Progenitor cell of endocrine pancreas (in vitro differentiated cells): ENCODE measurements at regions not wholly inside any gene's neighbourhood (a gene's known extent, or its start where the extent isn't known, plus 50 kb on each side); places are given as distances from the start of the nearest gene placed in this dataset.

Experiments
- DNase-seq: peaks from one replicate; pipeline ENCODE4 v3.0.0; 2021; ENCODE audit warnings: low spot score; ENCODE audit not compliant: unreplicated experiment
- H3K27ac Mint-ChIP-seq: 2 replicates; pipeline ENCODE4 v1.8.0; 2021; ENCODE audit warnings: mild to moderate bottlenecking, moderate library complexity, mixed read lengths
- H3K27me3 Mint-ChIP-seq: 2 replicates; pipeline ENCODE4 v1.8.0; 2021; ENCODE audit warnings: mixed read lengths
- H3K36me3 Mint-ChIP-seq: 2 replicates; pipeline ENCODE4 v1.8.0; 2022; ENCODE audit warnings: mixed read lengths; ENCODE audit not compliant: insufficient read depth
- H3K4me1 Mint-ChIP-seq: 2 replicates; pipeline ENCODE4 v1.8.0; 2021; ENCODE audit warnings: low read depth, mixed read lengths
- H3K4me3 Mint-ChIP-seq: 2 replicates; pipeline ENCODE4 v1.8.0; 2021; ENCODE audit warnings: low read depth, mild to moderate bottlenecking, moderate library complexity, mixed read lengths
- H3K9me3 Mint-ChIP-seq: 2 replicates; pipeline ENCODE4 v1.8.0; 2021; ENCODE audit warnings: low read depth, mixed read lengths
- TF ChIP-seq, protein P1 (sequence below): fragments of 200-600 bp; sonication (generic); IDR thresholded peaks from one replicate; pipeline ENCODE4 v1.5.0; 2021; ENCODE audit warnings: antibody characterized with exemption, mild to moderate bottlenecking; ENCODE audit not compliant: unreplicated experiment

GRCh38 chr12:91884230-91884629 lies 261.4 kb downstream of the BTG1 start:
- TF ChIP-seq, protein P1, sequence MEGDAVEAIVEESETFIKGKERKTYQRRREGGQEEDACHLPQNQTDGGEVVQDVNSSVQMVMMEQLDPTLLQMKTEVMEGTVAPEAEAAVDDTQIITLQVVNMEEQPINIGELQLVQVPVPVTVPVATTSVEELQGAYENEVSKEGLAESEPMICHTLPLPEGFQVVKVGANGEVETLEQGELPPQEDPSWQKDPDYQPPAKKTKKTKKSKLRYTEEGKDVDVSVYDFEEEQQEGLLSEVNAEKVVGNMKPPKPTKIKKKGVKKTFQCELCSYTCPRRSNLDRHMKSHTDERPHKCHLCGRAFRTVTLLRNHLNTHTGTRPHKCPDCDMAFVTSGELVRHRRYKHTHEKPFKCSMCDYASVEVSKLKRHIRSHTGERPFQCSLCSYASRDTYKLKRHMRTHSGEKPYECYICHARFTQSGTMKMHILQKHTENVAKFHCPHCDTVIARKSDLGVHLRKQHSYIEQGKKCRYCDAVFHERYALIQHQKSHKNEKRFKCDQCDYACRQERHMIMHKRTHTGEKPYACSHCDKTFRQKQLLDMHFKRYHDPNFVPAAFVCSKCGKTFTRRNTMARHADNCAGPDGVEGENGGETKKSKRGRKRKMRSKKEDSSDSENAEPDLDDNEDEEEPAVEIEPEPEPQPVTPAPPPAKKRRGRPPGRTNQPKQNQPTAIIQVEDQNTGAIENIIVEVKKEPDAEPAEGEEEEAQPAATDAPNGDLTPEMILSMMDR, result no peak
- H3K9me3 Mint-ChIP-seq, result no peaks in the 10 kb centered on the region
- DNase-seq, result no peak
- H3K27ac Mint-ChIP-seq, result no peak overlapping the region
- no peaks in the 10 kb centered on the region for H3K27me3 Mint-ChIP-seq
- no peak overlapping the region for H3K4me3 Mint-ChIP-seq
- no peaks in the 10 kb centered on the region for H3K36me3 Mint-ChIP-seq
- peaks cover 32% of the 10 kb centered on the region for H3K4me1 Mint-ChIP-seq

- TF ChIP-seq, protein P1, result no peak
- DNase-seq, result no peak
- Mint-ChIP-seq H3K27ac (no peak overlapping the region), H3K9me3 (no peaks in the 10 kb centered on the region), H3K36me3 (no peaks in the 10 kb centered on the region), H3K4me1 (peaks cover 31% of the 10 kb centered on the region), H3K27me3 (no peaks in the 10 kb centered on the region), H3K4me3 (no peak overlapping the region)
Observed at GRCh38 chr12:91883811-91884210, 261.8 kb downstream of the BTG1 start.

- no peak overlapping the region for H3K27ac Mint-ChIP-seq
- H3K4me3 Mint-ChIP-seq, result no peak overlapping the region
- H3K27me3 Mint-ChIP-seq, result no peaks in the 10 kb centered on the region
- H3K4me1 Mint-ChIP-seq, result peaks cover 30% of the 10 kb centered on the region
- no peaks in the 10 kb centered on the region for H3K36me3 Mint-ChIP-seq
- TF ChIP-seq, protein P1, result no peak
- DNase-seq, result no peak
- no peaks in the 10 kb centered on the region for H3K9me3 Mint-ChIP-seq
Observed at GRCh38 chr12:91882910-91883309, 262.7 kb downstream of the BTG1 start.

GRCh38 chr12:91880528-91880927 lies 265.1 kb downstream of the BTG1 start:
- Mint-ChIP-seq H3K4me3 (no peak overlapping the region), H3K36me3 (no peaks in the 10 kb centered on the region), H3K27me3 (no peaks in the 10 kb centered on the region), H3K9me3 (no peaks in the 10 kb centered on the region), H3K27ac (no peak overlapping the region), H3K4me1 (peaks cover 23% of the 10 kb centered on the region)
- no peak for DNase-seq
- TF ChIP-seq, protein P1, result no peak

DNA sequence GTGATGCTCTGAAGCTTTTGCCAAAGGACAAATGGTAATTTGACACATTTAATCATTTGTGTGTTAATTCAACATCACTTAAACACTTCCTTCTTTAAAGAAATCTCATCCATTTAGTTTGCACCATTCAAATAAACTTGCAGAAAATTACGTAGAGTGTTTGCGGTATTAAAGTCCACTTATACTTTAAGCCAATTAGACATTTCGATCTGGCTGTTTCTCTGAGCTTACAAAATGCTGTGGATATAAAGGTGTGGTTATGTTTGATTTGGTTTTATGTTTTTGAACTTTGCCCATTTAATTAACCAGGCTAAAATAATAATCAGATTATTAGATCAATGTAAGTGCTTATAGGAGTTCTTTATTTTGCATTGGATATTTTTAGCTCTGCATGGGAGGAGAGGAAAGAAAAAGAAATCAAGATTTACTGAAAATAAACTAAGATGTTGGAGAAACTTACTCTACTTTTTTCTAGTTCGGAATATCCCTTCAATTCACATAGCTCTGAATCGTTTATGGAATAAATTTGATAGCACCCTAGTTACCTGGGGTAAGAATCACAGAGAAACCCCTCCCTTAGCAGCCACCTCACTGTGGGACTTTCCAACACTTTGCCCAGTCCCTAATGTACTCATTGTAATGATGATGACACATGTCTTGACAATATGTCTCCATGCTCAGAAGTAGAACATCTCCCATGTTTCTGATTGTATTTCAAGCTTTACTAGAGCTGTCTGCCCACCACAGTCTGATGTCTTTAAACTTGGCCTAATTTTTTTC lies 268.0 kb downstream of the BTG1 start:
- Mint-ChIP-seq H3K4me3 (no peak overlapping the region), H3K9me3 (no peaks in the 10 kb centered on the region), H3K4me1 (peaks cover 17% of the 10 kb centered on the region), H3K27me3 (no peaks in the 10 kb centered on the region), H3K27ac (no peak overlapping the region), H3K36me3 (no peaks in the 10 kb centered on the region)
- DNase-seq, result no peak
- TF ChIP-seq, protein P1, result no peak
